GM10248 (cell line): ENCODE measurements at regions not wholly inside any gene's neighbourhood (a gene's known extent, or its start where the extent isn't known, plus 50 kb on each side); places are given as distances from the start of the nearest gene placed in this dataset.

ENCODE experiments used
- CTCF ChIA-PET: fragments of 300-600 bp; sonication (Branson Sonifier 250); formaldehyde crosslinking; extraction: SDS; loops from one replicate; lab custom pipeline; 2021; ENCODE audit warnings: antibody characterized with exemption; lab: Yijun Ruan, JAX
- POLR2A ChIA-PET: fragments of 350-650 bp; sonication (Branson Sonifier 250); formaldehyde crosslinking; extraction: SDS; loops from one replicate; lab custom pipeline; 2020; ENCODE audit warnings: antibody characterized with exemption; lab: Yijun Ruan, JAX
- DNase-seq: peaks from one replicate; pipeline ENCODE4 v3.0.0; 2012; ENCODE audit errors: extremely low spot score
- TF ChIP-seq, protein P1 (sequence below): IDR thresholded peaks from 2 replicates; pipeline ENCODE4 v1.5.1; 2012; ENCODE audit warnings: mild to moderate bottlenecking, low read depth; ENCODE audit errors: extremely low read depth, missing control alignments, control extremely low read depth

DNA sequence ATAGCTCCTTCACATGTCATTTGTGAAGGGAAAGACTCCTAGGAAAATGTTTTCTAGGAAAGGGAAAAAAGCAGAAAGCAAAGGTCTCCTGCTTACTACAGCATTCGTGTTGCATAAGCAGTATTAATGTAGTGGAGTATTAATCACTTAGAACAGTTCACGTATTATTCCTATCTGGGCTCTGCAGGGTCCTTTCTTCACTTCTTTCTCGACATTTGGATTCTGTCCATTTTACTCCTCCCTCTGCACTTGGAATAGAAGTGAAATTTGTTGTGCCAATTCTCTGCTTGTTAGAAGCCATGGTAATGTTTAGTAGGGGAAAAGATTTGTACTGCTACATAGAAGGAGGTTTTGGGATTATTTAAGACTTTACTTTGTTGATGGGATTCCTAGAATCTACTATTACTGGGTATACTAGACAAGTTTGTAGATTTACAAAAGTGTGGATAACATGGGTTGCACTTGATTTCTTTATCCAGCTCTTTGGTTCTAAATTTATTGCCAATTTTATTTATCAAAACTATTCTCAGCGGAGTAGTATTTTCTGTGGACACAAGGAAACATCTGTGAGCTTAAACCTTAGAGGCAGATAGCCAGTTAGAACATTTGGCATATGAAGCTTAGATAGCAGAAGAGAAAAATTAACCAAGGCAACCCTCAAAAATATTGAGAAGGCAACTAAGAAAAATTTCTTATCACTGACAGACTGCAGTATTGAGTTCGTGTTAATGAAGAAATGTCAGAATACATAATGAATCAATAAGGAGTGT is 108.4 kb upstream of the ESR1 start:
- ChIA-PET POLR2A (no interaction called here), CTCF (no interaction called here)
- TF ChIP-seq, protein P1, sequence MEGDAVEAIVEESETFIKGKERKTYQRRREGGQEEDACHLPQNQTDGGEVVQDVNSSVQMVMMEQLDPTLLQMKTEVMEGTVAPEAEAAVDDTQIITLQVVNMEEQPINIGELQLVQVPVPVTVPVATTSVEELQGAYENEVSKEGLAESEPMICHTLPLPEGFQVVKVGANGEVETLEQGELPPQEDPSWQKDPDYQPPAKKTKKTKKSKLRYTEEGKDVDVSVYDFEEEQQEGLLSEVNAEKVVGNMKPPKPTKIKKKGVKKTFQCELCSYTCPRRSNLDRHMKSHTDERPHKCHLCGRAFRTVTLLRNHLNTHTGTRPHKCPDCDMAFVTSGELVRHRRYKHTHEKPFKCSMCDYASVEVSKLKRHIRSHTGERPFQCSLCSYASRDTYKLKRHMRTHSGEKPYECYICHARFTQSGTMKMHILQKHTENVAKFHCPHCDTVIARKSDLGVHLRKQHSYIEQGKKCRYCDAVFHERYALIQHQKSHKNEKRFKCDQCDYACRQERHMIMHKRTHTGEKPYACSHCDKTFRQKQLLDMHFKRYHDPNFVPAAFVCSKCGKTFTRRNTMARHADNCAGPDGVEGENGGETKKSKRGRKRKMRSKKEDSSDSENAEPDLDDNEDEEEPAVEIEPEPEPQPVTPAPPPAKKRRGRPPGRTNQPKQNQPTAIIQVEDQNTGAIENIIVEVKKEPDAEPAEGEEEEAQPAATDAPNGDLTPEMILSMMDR = no peak
- no peak for DNase-seq

DNA sequence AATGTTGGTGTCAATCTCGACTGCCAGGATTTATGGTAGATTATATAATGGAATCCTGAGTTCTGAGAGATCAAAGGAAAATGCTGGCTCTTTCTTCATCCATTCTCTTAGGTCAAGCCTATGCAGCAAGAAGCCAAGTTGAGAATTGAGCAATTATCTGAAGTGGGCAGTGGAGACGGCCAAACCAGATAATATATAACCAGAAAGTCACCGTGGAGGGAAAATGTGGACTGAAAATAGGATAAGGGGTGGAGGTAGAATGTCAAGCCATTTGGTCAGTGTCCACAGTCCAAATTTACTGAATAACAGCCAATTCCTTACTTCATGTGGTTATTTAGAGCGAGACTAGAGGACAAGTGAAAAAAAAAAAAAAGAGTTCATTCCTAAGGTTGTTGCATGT is 107.8 kb upstream of the ESR1 start:
- ChIA-PET POLR2A (no interaction called here), CTCF (no interaction called here)
- DNase-seq = no peak
- TF ChIP-seq, protein P1 = no peak

DNA sequence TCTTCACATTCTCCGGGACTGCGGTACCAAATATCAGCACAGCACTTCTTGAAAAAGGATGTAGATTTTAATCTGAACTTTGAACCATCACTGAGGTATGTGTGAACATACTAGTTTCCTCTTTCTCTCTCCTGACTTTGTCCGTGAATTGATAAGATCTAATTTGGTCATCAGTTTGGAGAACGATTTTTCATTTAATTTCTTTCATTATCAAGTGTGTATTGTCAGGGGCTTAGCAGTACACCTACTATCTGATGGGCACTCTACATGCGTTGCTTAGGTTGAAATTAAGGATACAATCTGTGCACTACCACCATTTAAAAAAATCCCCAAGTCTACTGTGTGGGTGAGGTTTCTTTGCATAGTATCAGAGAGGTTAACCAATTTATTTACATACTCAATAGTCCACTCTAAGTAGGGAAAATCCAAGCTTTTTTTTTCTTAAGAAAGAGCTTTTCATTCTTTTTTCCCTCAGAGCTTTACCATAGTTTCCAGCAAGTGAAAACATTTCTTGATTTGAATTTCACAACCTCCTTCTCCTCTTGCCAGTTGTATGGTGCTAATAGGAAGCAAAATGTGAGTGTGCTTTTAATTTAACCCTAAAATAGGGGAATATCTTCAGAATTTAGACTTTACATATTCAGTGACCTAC is 105.4 kb upstream of the ESR1 start:
- ChIA-PET CTCF (interaction anchor here (1.4 kb wide), 1 partner anchor 12 kb away, joined by 3 read pairs; no protein-coding TSS in a partner anchor), POLR2A (no interaction called here)
- TF ChIP-seq, protein P1 = no peak
- no peak for DNase-seq

DNA sequence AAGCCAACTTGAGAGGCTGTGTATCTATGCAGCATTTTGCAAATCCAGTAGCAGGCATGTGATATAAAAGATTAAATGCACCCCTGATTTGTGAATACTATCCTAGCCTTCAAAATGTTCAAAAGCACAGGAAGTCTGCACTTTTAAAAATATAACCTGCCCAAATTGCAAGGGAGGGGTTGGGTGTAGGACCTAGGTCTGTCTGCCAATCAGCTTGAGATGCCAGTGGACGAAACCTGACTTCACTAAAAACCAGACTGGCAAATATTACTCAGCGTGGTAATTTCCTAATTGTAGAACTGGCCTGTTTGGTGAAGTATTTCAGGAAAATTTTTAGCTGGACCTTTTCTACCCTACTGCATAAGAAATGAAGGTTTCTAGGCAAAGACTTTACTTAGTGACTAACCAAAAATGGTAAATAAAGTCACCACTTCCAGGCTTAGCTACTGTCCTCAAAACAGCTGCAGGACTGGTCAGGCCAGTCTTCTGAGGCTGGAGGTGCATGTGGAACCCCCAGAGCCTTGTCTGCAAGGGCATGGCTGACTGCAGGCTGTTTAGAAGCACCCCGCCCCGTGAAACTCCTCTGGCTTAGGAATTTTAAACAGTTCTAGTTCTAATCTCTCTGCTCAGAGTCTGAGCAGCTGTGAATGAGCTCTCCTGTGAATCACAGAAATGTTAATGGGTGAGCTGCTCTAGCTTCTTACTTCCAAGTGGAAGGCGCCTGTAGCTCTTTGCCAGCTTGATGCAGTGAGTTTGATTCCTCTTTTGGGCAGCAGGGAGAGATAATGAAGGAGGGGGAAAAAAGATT is 104.4 kb upstream of the ESR1 start:
- POLR2A ChIA-PET = no interaction called here
- TF ChIP-seq, protein P1 = no peak

DNA sequence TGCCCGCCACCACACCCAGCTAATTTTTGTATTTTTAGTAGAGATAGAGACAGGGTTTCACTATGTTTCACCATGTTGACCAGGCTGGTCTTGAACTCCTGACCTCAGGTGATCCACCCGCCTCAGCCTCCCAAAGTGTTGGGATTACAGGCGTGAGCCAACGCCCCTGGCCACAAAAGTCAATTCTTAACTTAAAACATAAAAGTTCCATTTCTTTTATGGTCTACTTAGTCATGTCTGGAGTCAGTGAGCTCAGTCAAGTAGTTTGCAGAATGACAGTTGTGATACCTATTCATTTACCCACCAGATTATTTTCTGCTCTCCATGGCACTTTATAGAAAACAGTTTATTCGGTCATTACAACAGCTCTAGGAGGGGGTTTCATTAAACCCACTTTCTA is 103.1 kb upstream of the ESR1 start:
- TF ChIP-seq, protein P1 = no peak
- ChIA-PET CTCF (interaction anchor here (1.2 to 1.7 kb wide), 3 partner anchors 9 to 61 kb away, joined by 3 to 6 read pairs (median 3); no protein-coding TSS in a partner anchor), POLR2A (no interaction called here)
- no peak for DNase-seq

More for the DNA sequence above, 104.4 kb upstream of the ESR1 start:
- CTCF ChIA-PET = interaction anchor here (1.4 kb wide), 1 partner anchor 13 kb away, joined by 3 read pairs; no protein-coding TSS in a partner anchor
- DNase-seq = no peak
